HTR-8/SVneo (cell line): ENCODE measurements at regions not wholly inside any gene's neighbourhood (a gene's known extent, or its start where the extent isn't known, plus 50 kb on each side); places are given as distances from the start of the nearest gene placed in this dataset.

Experiments used
- DNase-seq: peaks from one replicate; pipeline ENCODE4 v3.0.0; 2011; ENCODE audit warnings: low spot score, mixed read lengths; ENCODE audit not compliant: insufficient read length
- FAIRE-seq: peaks from 2 replicates; lab custom pipeline; 2011; peaks lifted over from hg19 to GRCh38; lab: Jason Lieb, UNC

GRCh38 chr6:139868576-139868975, 494.1 kb upstream of the CITED2 start:
- no peak for DNase-seq
- FAIRE-seq: no peak

GRCh38 chr6:139863964-139864363, 489.5 kb upstream of the CITED2 start:
- no peak for DNase-seq
- no peak for FAIRE-seq

GRCh38 chr6:139863346-139863745, 488.9 kb upstream of the CITED2 start:
- FAIRE-seq: no peak
- DNase-seq: no peak

GRCh38 chr6:139862311-139862710, 487.9 kb upstream of the CITED2 start:
- DNase-seq: no peak
- FAIRE-seq: no peak

- FAIRE-seq (no peak), DNase-seq (no peak)
Observed at GRCh38 chr6:139860203-139860602, 485.8 kb upstream of the CITED2 start.

- no peak for DNase-seq
Observed at GRCh38 chr6:139858429-139858828, 484.0 kb upstream of the CITED2 start.

GRCh38 chr6:139857143-139857542, 482.7 kb upstream of the CITED2 start:
- FAIRE-seq: no peak
- DNase-seq: no peak

More at GRCh38 chr6:139858429-139858828, 484.0 kb upstream of the CITED2 start:
- no peak for FAIRE-seq

- DNase-seq (no peak), FAIRE-seq (no peak)
Observed at GRCh38 chr6:139856562-139856961, 482.1 kb upstream of the CITED2 start.

GRCh38 chr6:139855671-139856311, 481.3 kb upstream of the CITED2 start:
- no peak for FAIRE-seq
- DNase-seq: no peak

- FAIRE-seq (no peak), DNase-seq (no peak)
Observed at GRCh38 chr6:139853302-139853992, 479.0 kb upstream of the CITED2 start.

GRCh38 chr6:139852488-139853140, 478.2 kb upstream of the CITED2 start:
- peak; percentile 10 for DNase-seq
- peak; percentile 46 for FAIRE-seq

- FAIRE-seq: no peak
Observed at GRCh38 chr6:139852067-139852466, 477.6 kb upstream of the CITED2 start.

GRCh38 chr6:139851206-139851605, 476.8 kb upstream of the CITED2 start:
- no peak for DNase-seq
- no peak for FAIRE-seq

More at GRCh38 chr6:139852067-139852466, 477.6 kb upstream of the CITED2 start:
- DNase-seq: no peak

GRCh38 chr6:139850512-139850911, 476.1 kb upstream of the CITED2 start:
- FAIRE-seq (no peak), DNase-seq (no peak)

- no peak for DNase-seq
- no peak for FAIRE-seq
Observed at GRCh38 chr6:139847457-139847813, 473.0 kb upstream of the CITED2 start.

GRCh38 chr6:139846538-139847456, 472.3 kb upstream of the CITED2 start:
- FAIRE-seq: no peak

GRCh38 chr6:139844907-139845306, 470.5 kb upstream of the CITED2 start:
- FAIRE-seq (no peak), DNase-seq (no peak)

More at GRCh38 chr6:139846538-139847456, 472.3 kb upstream of the CITED2 start:
- DNase-seq: no peak

- FAIRE-seq (no peak), DNase-seq (no peak)
Observed at GRCh38 chr6:139841794-139842215, 467.4 kb upstream of the CITED2 start.

- FAIRE-seq (no peak), DNase-seq (no peak)
Observed at GRCh38 chr6:139839506-139840156, 465.2 kb upstream of the CITED2 start.

GRCh38 chr6:139834232-139834631, 459.8 kb upstream of the CITED2 start:
- DNase-seq: no peak
- no peak for FAIRE-seq
